ENCODE measurements at regions not wholly inside any gene's neighbourhood (a gene's known extent, or its start where the extent isn't known, plus 50 kb on each side); places are given as distances from the start of the nearest gene placed in this dataset.

- no peak for TF ChIP-seq CTCF (IDR thresholded peaks at IDR 0.05; ENCODE audit: low read depth, low read length, poor library complexity, severe bottlenecking)
- no peak for TF ChIP-seq EZH2phosphoT487 (IDR thresholded peaks at IDR 0.05; ENCODE audit: borderline replicate concordance, low read length)
Observed at GRCh38 chr2:35830833-35831232, 524.7 kb upstream of the CRIM1 start.
